ENCODE measurements at regions not wholly inside any gene's neighbourhood (a gene's known extent, or its start where the extent isn't known, plus 50 kb on each side); places are given as distances from the start of the nearest gene placed in this dataset.

- Histone ChIP-seq H4K20me1 (ENCODE audit: control insufficient read depth, insufficient read depth, low read length, poor library complexity, severe bottlenecking) (no peaks in the 10 kb centered on the region), H2AFZ (ENCODE audit: insufficient read depth, low read depth, low read length, poor library complexity, severe bottlenecking) (no peak overlapping the region), H3K4me1 (ENCODE audit: control insufficient read depth in 2 of 2, insufficient read depth in 2 of 2, low read length in 2 of 2) (no peaks in the 10 kb centered on the region), H3K4me2 (replicated peaks; ENCODE audit: low read depth, low read length, poor library complexity, severe bottlenecking) (no peak overlapping the region), H3K27ac (ENCODE audit: low read length in 2 of 2) (no peak overlapping the region), H3K79me2 (ENCODE audit: control insufficient read depth, insufficient read depth, low read length) (no peaks in the 10 kb centered on the region), H3K9me3 (ENCODE audit: control extremely low read depth in 1 of 3, control insufficient read depth in 2 of 3, insufficient read depth in 1 of 3, low read length in 2 of 3) (peaks cover 0 to 3% (median 0%) of the 10 kb centered on the region in 3 donors), H3K4me3 (ENCODE audit: control extremely low read depth in 1 of 5, extremely low read depth in 1 of 5, insufficient read depth in 1 of 5, low read depth in 2 of 5, low read length in 4 of 5) (no peak overlapping the region), H3K9ac (ENCODE audit: low read length) (no peak overlapping the region), H3K36me3 (replicated peaks in 1 of 2; ENCODE audit: control extremely low read depth in 1 of 2, control insufficient read depth in 1 of 2, extremely low read depth in 1 of 2, insufficient read depth in 2 of 2, low read length in 1 of 2) (no peaks in the 10 kb centered on the region), H3K27me3 (replicated peaks in 1 of 4; ENCODE audit: control extremely low read depth in 1 of 4, control insufficient read depth in 3 of 4, insufficient read depth in 4 of 4, low read length in 3 of 4) (no peaks in the 10 kb centered on the region)
- Mint-ChIP-seq H3K4me3 (no peak overlapping the region), H3K4me1 (no peaks in the 10 kb centered on the region), H3K27ac (no peak overlapping the region), H3K27me3 (no peaks in the 10 kb centered on the region), H3K9me3 (ENCODE audit: insufficient read depth) (no peaks in the 10 kb centered on the region)
- POLR2A ChIA-PET: no interaction called here
- intact Hi-C loops (cut with micrococcal nuclease): no loop called here
- TF ChIP-seq CTCF (IDR thresholded peaks at IDR 0.05) (no peak), EZH2 (IDR thresholded peaks at IDR 0.05; ENCODE audit: borderline replicate concordance, insufficient read depth, low read depth, low read length, poor library complexity, severe bottlenecking) (no peak)
- ATAC-seq (ENCODE audit: low read depth) (no peak), DNase-seq (no peak)
- WGBS (ENCODE audit: insufficient coverage): 81% methylated on average over 9 of the region's 10 CpGs
- CTCF ChIA-PET: no interaction called here
Measured at GRCh38 chr15:26113296-26113695, 250.2 kb upstream of the ATP10A start.

DNA sequence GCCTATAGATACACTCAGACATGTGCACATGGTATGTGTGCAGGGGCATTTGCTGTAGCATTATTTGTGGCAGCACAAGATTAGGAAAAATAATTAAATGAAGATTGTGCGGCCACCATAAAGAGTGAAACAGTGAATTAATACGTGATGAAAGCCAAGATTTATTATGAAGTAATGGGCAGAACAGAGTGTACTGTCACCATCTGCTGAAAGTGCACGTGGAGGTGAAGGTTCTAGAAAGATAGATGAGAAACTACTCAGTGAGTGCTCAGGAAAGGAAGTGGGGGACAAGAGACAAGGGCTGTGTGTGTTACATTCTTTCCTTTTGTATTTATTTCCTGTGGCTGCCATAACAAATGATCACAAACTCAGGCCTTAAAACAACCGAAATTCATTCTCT is 246.1 kb upstream of the ATP10A start:
- Histone ChIP-seq H3K9ac (ENCODE audit: low read length) (no peak overlapping the region), H3K4me2 (replicated peaks; ENCODE audit: low read depth, low read length, poor library complexity, severe bottlenecking) (no peak overlapping the region), H3K4me1 (ENCODE audit: control insufficient read depth in 2 of 2, insufficient read depth in 2 of 2, low read length in 2 of 2) (no peaks in the 10 kb centered on the region), H3K27me3 (replicated peaks in 1 of 4; ENCODE audit: control extremely low read depth in 1 of 4, control insufficient read depth in 3 of 4, insufficient read depth in 4 of 4, low read length in 3 of 4) (no peaks in the 10 kb centered on the region), H3K4me3 (ENCODE audit: control extremely low read depth in 1 of 5, extremely low read depth in 1 of 5, insufficient read depth in 1 of 5, low read depth in 2 of 5, low read length in 4 of 5) (no peak overlapping the region), H4K20me1 (ENCODE audit: control insufficient read depth, insufficient read depth, low read length, poor library complexity, severe bottlenecking) (no peaks in the 10 kb centered on the region), H3K9me3 (ENCODE audit: control extremely low read depth in 1 of 3, control insufficient read depth in 2 of 3, insufficient read depth in 1 of 3, low read length in 2 of 3) (peaks cover 0 to 6% (median 0%) of the 10 kb centered on the region in 3 donors), H3K79me2 (ENCODE audit: control insufficient read depth, insufficient read depth, low read length) (no peaks in the 10 kb centered on the region), H3K36me3 (replicated peaks in 1 of 2; ENCODE audit: control extremely low read depth in 1 of 2, control insufficient read depth in 1 of 2, extremely low read depth in 1 of 2, insufficient read depth in 2 of 2, low read length in 1 of 2) (no peaks in the 10 kb centered on the region), H2AFZ (ENCODE audit: insufficient read depth, low read depth, low read length, poor library complexity, severe bottlenecking) (no peak overlapping the region), H3K27ac (ENCODE audit: low read length in 2 of 2) (no peak overlapping the region)
- Mint-ChIP-seq H3K4me1 (no peaks in the 10 kb centered on the region), H3K4me3 (no peak overlapping the region), H3K9me3 (ENCODE audit: insufficient read depth) (peaks cover 4% of the 10 kb centered on the region), H3K27ac (no peak overlapping the region), H3K27me3 (no peaks in the 10 kb centered on the region)
- ChIA-PET CTCF (no interaction called here), POLR2A (no interaction called here)
- DNase-seq (no peak), ATAC-seq (ENCODE audit: low read depth) (no peak)
- no peak for TF ChIP-seq CTCF (IDR thresholded peaks at IDR 0.05)
- no peak for TF ChIP-seq EZH2 (IDR thresholded peaks at IDR 0.05; ENCODE audit: borderline replicate concordance, insufficient read depth, low read depth, low read length, poor library complexity, severe bottlenecking)
- intact Hi-C loops (cut with micrococcal nuclease): no loop called here
- WGBS (ENCODE audit: insufficient coverage): 89% methylated on average over 4 of the region's 4 CpGs
